ENCODE measurements at regions not wholly inside any gene's neighbourhood (a gene's known extent, or its start where the extent isn't known, plus 50 kb on each side); places are given as distances from the start of the nearest gene placed in this dataset.
"Not testable (repeated sequence)": the region's sequence is repeated elsewhere in the genome, so short reads cannot be mapped to it uniquely, and the experiment has no call there.

DNA sequence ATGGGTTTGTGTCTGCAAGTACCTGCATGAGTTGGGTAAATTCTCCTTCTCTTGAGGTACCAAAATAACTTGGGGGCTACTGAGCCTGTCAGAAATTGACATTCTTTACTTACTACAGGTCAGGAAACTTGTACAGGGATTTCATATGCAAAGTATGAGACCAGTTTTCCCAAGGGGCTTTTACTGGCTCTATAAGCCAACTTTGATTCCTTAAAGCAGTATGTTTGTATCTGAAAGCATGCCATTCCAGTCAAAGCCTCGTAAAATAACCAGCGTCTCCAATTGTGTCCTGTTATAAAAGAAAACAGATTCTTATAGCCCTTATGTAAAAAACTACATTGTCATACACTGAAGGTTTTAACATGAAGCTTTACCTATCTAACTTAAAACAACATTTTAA is 90.2 kb downstream of the ZNF467 start:
- DNase-seq (ENCODE audit: low read depth in 2 of 2) = no peak

DNA sequence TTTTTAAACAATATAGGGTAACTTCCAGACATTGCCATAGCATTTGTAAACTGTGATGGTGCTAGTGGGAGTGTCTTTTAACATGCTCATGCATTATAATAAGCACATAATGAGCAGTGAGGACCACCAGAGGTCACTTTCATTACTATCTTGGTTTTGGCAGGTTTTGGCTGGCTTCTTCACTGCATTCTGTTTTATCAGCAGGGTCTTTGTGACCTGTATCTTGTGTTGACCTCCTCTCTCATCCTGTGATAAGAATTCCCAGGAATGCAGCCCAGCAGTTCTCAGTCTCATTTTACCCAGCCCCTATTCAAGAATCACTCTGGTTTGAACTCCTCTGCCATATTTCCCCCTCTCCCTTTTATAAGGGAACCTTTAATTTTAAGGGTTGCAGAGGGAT is 91.3 kb downstream of the ZNF467 start:
- DNase-seq (ENCODE audit: low read depth in 2 of 2) = no peak

DNA sequence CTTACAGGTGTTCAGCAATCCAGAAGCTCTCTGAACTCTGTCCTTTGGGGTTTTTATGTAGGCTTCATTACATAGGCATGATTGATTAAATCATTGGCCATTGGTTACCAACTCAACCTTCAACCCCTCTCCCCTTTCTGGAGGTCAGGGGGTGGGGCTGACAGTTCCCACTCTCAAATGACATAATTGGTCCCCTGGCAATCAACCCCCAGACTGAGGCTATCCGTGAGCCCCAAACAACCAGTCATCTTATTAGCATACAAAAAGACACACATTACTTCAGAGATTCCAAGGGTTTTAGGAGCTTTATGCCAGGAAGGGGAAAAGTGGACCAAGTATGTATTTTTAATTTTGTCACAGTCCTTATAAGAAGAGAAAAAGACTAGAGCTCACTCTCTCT is 92.1 kb downstream of the ZNF467 start:
- no peak for DNase-seq (ENCODE audit: low read depth in 2 of 2)

- DNase-seq (ENCODE audit: low read depth in 2 of 2) = peak; percentile 46 to 52
Measured at GRCh38 chr7:149680331-149681025, 92.9 kb downstream of the ZNF467 start.

- DNase-seq (ENCODE audit: low read depth in 2 of 2) = not testable (repeated sequence)
Measured at GRCh38 chr7:149674728-149675385, 98.5 kb downstream of the ZNF467 start.

GRCh38 chr7:149673006-149673405 is 100.4 kb downstream of the ZNF467 start:
- DNase-seq (ENCODE audit: low read depth in 2 of 2) = no peak

- DNase-seq (ENCODE audit: low read depth in 2 of 2) = peak in 1 of 2 experiments; percentile 15
Measured at GRCh38 chr7:149670288-149670687, 103.1 kb downstream of the ZNF467 start.

DNA sequence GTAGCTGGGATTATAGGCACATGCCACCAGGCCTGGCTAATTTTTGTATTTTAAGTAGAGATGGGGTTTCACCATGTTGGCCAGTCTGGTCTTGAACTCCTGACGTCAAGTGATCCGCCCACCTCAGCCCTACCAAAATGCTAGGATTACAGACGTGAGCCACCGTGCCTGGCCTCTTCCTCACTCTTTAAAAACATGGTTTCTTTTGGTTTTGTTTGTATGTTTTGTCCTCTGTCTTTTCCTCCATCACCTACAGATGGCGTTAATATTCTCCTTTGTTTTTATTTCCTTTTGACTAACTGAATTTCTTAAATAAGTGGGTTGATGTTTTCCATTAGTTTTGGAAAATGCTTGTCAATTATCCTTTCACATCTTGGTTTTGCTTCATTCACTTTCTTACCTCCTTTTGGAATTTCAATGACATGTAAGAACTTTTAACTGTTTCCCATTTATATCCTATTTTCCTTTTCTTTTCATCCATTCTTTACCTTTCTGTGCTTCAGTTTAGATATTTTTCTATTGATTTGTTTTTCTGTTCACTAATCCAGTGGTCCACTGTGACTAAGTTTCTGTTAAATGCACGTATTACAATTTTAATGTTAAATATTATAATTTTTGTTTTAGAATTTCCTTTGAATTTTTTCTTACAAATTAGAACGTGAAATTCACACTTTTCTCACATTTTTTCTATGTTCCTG is 104.1 kb downstream of the ZNF467 start:
- DNase-seq (ENCODE audit: low read depth in 2 of 2) = no peak

DNA sequence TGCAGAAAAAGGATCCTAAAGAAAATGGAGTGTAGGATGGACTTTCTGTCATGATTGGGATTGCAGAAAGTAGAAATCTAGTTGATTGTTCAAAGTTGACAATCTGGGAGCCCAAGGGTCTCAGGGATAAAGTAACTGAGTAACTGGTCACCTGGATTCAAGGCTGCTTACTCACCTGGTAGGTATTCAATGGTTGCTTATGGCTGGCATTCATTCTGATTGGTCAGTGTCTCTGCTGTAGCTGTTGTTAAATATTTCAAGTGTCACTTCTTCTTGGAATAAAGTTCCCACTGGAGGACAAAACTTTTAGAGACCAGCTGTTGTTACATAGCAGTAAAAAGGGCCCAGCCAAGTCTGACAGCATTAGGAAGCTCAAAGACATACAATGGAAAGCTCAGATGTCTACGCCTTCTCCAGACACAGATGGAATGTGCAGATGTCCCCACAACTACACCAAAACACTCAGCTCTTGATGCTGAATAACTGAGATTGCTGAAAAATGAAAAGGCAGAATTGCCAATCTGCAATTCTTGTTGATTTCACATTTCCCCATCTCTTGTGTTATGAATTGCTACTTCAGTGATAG is 106.9 kb downstream of the ZNF467 start:
- no peak for DNase-seq (ENCODE audit: low read depth in 2 of 2)

DNA sequence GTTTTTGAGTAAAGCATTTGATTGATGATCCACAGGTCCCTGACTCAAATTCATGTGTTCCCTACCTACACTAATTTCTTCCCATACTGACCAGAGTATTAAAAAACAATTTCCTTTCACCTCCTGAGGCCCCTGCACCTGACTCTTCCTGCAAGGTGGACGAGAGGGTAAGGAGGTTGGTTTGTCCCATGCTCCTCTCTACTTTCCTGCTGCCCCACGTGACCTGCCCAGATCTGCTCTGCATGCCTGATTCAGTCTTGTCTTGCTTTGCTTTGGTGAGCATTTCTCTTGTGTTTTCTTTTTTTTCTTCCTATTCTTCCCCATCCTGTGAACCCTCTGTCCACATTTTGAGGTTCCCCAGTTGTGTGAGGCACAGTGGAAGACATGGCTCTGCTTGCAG is 107.8 kb downstream of the ZNF467 start:
- DNase-seq (ENCODE audit: low read depth in 2 of 2) = not testable (repeated sequence)

DNA sequence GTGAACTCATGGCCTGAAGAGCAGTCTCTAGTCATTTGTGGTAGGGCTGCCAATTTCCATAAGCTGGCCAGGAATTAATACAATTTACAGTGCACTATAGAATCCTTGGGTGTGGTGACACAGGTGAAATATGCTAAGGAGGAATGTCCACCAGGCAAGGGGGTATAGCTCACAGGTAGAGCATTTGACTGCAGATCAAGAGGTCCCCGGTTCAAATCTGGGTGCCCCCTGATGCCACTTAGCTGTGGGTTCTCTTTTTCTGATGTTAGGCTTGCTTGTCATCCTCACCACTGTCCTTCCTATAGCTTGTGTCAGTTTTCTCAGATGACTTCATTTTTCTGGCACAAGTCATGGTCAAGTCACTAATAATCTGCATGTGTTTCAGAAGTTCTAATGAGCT is 108.7 kb downstream of the ZNF467 start:
- DNase-seq (ENCODE audit: low read depth in 2 of 2) = no peak

DNA sequence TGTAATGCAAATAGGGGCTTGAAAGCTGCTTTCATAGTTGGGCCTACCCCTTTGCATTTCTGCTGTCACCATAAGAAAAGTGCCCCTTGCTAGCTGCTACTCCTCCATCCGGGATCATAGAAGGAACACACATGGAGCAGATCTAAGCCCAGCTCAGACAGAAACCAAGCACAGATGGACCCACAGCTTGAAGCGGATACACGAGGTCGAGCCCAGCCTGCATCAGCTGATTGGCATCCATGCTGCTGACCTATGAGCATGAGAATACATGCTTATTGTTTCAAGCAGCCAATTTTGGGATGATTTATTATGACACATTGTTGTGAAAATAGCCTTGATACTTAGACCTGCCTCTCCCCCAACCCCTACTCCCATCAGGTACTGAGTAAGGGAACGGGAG is 109.2 kb downstream of the ZNF467 start:
- DNase-seq (ENCODE audit: low read depth in 2 of 2) = no peak

GRCh38 chr7:149662591-149663095 is 110.7 kb downstream of the ZNF467 start:
- DNase-seq (ENCODE audit: low read depth in 2 of 2) = no peak

DNA sequence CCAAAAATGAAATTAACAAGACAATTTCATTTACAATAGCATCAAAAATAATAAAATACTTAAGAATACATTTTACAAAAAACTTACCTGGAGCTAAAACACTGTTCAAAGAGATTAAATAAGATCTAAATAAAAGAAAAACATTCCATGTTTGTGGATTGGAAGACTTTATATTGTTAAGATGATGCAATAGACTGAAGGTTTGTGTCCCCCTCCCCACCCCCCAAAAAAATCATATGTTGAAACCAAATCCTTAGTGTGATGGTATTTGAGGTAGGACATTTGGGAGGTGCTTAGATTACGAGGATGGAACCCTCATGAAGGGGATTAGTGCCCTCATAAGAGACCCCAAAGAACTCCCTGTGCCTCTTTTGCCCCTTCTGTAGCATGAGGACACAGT is 117.6 kb downstream of the ZNF467 start:
- DNase-seq (ENCODE audit: low read depth in 2 of 2) = no peak

DNA sequence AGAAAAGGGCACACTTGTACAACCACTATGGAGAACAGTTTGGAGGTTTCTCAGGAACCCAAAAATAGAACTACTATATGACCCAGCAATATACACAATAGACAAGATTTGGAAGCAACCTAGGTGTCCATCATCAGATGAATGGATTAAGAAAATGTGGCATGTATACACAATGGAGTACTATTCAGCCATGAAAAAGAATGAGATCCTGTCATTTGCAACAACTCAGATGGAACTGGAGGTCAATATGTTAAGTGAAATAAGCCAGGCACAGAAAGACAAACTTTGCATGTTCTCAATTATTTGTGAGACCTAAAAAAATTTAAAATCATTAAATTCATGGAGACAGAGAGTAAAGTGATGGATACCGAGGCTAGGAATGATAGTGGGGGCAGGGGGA is 118.8 kb downstream of the ZNF467 start:
- no peak for DNase-seq (ENCODE audit: low read depth in 2 of 2)

GRCh38 chr7:149650190-149650589 is 123.2 kb downstream of the ZNF467 start:
- DNase-seq (ENCODE audit: low read depth in 2 of 2) = not testable (repeated sequence)

DNA sequence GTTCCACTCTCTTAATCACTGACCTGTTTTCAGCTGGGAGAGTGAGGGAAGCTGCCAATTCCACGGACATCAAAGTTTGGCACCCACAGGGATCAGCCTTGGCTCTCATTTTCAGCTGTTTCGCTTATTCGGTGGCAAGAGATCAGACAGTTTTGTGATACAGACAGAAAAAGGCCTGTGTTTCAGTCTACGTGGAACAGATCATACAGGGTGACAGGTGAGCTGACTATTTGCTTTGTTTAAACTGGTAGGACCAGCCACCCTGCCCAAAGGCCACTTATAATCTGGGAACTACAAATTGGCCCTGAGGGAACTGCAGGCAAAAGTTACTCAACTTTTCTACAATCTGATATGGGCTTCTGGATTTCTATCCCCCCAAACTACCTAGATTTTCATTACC is 128.6 kb downstream of the ZNF467 start:
- no peak for DNase-seq (ENCODE audit: low read depth in 2 of 2)

GRCh38 chr7:149642589-149642988 is 130.8 kb downstream of the ZNF467 start:
- DNase-seq (ENCODE audit: low read depth in 2 of 2) = no peak

DNA sequence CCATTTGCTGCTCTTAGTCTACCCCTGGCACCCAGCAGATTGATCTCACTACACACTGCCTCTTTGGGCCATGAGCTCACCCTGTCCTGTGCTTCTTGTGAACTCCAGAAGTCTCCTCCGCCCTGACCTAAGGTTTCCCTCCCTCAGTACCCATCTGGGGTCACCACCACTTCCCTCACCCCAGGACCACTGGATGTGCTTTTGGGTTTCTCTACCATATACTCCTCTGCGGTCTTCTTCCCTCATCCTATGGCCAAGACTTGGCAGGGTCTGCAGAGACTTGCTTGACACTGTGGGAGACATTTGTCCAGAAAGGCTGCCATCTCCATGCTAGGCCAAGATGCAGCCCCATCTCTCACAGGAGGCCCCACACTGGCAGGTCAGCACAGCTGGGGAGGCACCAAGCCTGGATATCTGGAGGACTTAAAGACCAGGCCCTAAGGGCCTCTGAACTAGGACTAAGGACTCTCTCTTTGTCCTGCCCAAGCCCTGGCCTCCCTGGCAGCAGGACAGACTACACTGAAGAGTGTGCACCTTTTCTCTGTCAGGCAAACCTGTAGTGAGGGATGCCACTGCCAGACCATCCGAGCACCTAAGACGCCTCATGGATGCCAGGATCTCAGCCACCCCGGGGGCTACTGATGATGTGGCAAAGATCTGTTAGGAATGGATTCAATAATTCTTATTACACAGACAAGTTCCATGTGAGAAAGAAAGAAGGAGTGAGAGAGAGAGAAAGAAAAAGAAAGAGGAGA is 134.6 kb downstream of the ZNF467 start:
- no peak for DNase-seq (ENCODE audit: low read depth in 2 of 2)

GRCh38 chr7:149637911-149638565 is 135.3 kb downstream of the ZNF467 start:
- no peak for DNase-seq (ENCODE audit: low read depth in 2 of 2)
